GM12878 (cell line): ENCODE measurements at regions not wholly inside any gene's neighbourhood (a gene's known extent, or its start where the extent isn't known, plus 50 kb on each side); places are given as distances from the start of the nearest gene placed in this dataset.

Source experiments
- ATAC-seq: fragments of 200-7000 bp; cut with Tn5 transposase; 3 replicates; pipeline ENCODE4 v1.9.1; 2020; ENCODE audit warnings: mild to moderate bottlenecking, moderate library complexity
- BruUV-seq: library from RNA; stranded (reverse); fragments of 400-500 nt; replicated peaks from 2 replicates; lab custom pipeline; 2021; lab: Mats Ljungman, UMichigan
- CTCF ChIA-PET: fragments of 300-600 bp; sonication (Branson Sonifier 250); formaldehyde crosslinking; extraction: SDS; loops from one replicate; lab custom pipeline; 2021; ENCODE audit warnings: inconsistent platforms; lab: Yijun Ruan, JAX
- POLR2A ChIA-PET: fragments of 350-600 bp; formaldehyde crosslinking; extraction: SDS; loops from one replicate; lab custom pipeline; 2021; ENCODE audit warnings: inconsistent platforms; lab: Charles Lee
- RAD21 ChIA-PET: fragments of 300-600 bp; sonication (Branson Sonifier 250); formaldehyde crosslinking; loops from one replicate; lab custom pipeline; 2023; ENCODE audit warnings: antibody characterized with exemption; ENCODE audit not compliant: unreplicated experiment; lab: Charles Lee
- SMC1A ChIA-PET: fragments of 300-600 bp; sonication (Branson Sonifier 250); formaldehyde crosslinking; loops from one replicate; lab custom pipeline; 2023; ENCODE audit not compliant: unreplicated experiment, uncharacterized antibody; lab: Charles Lee
- DNase-seq: peaks from one replicate; pipeline ENCODE4 v3.0.0-alpha.2; 2011; ENCODE audit warnings: low read depth, low spot score
- FAIRE-seq: peaks from 3 replicates; lab custom pipeline; 2011; peaks lifted over from hg19 to GRCh38; lab: Jason Lieb, UNC
- H2AFZ ChIP-seq: 2 replicates; pipeline ENCODE4 v1.6.0; 2011; ENCODE audit warnings: low read depth, low read length, control low read depth; ENCODE audit not compliant: control insufficient read depth
- H3K27ac ChIP-seq: 2 replicates; pipeline ENCODE4 v1.5.1; 2011; ENCODE audit warnings: control low read depth; ENCODE audit not compliant: control insufficient read depth, insufficient read depth
- H3K27me3 ChIP-seq, 2 experiments: replicated peaks in 1 of 2; 2 replicates each; pipeline versions ENCODE4 v1.6.0 to v1.6.1; 2011; ENCODE audit warnings: low read length in 1 of 2; ENCODE audit not compliant: control insufficient read depth in 2 of 2, insufficient read depth in 2 of 2
- H3K36me3 ChIP-seq, 2 experiments: 2 replicates each; pipeline ENCODE4 v1.5.1; 2011; ENCODE audit warnings: low read length in 1 of 2; ENCODE audit not compliant: control insufficient read depth in 2 of 2, insufficient read depth in 2 of 2
- H3K4me1 ChIP-seq: 2 replicates; pipeline ENCODE4 v1.6.1; 2011; ENCODE audit warnings: mild to moderate bottlenecking, low read length, moderate library complexity, mixed read lengths; ENCODE audit not compliant: control insufficient read depth, insufficient read depth
- H3K4me2 ChIP-seq: 2 replicates; pipeline ENCODE4 v1.6.0; 2011; ENCODE audit warnings: control low read depth; ENCODE audit not compliant: control insufficient read depth, insufficient read depth
- H3K4me3 ChIP-seq: fragments of 200-600 bp; sonication (generic); 2 replicates; pipeline ENCODE4 v1.5.1; 2016
- H3K79me2 ChIP-seq: 2 replicates; pipeline ENCODE4 v1.6.0; 2011; ENCODE audit warnings: low read length; ENCODE audit not compliant: control insufficient read depth, insufficient read depth
- H3K9ac ChIP-seq: 2 replicates; pipeline ENCODE4 v1.8.0; 2011; ENCODE audit warnings: low read length, control low read depth, mixed read lengths; ENCODE audit not compliant: control insufficient read depth, insufficient read depth
- H3K9me3 ChIP-seq: replicated peaks from 3 replicates; pipeline ENCODE4 v1.5.1; 2011; ENCODE audit warnings: mild to moderate bottlenecking, low read length; ENCODE audit not compliant: control insufficient read depth, insufficient read depth
- H4K20me1 ChIP-seq: 2 replicates; pipeline ENCODE4 v1.6.0; 2011; ENCODE audit not compliant: control insufficient read depth, insufficient read depth
- CEBPB ChIP-seq, 2 experiments: fragments of 150-350 bp in 1 of 2; IDR thresholded peaks; 2 replicates each; pipeline ENCODE4 v1.6.1; 2012 to 2014; ENCODE audit warnings: low read depth in 2 of 2, low read length in 2 of 2, borderline replicate concordance in 1 of 2, inconsistent platforms in 1 of 2
- YBX1 ChIP-seq: fragments of 450-650 bp; IDR thresholded peaks from 2 replicates; pipeline ENCODE4 v1.6.1; 2016; ENCODE audit warnings: antibody characterized with exemption
- WGBS: methylation state at CpG from one replicate; pipeline ENCODE4 v1.1.6; 2016; ENCODE audit warnings: low lambda C conversion rate; ENCODE audit not compliant: insufficient replicate concordance, insufficient coverage; ENCODE audit errors: missing lambda C conversion rate; 5-methylcytosine and 5-hydroxymethylcytosine counted together
- in situ Hi-C: fragments of 300-500 bp; cut with MboI; formaldehyde crosslinking; loops from 9 replicates; pipeline ENCODE4 v1.14.3; 2018; ENCODE audit warnings: mixed read lengths
- intact Hi-C: fragments of 100-400 bp; cut with micrococcal nuclease; formaldehyde crosslinking; loops from one replicate; pipeline ENCODE4 v1.14.2; 2022; ENCODE audit not compliant: unreplicated experiment
- TF ChIP-seq, protein P1 (sequence below), 3 experiments: IDR thresholded peaks in 2 of 3; conservative IDR thresholded peaks in 1 of 3; 2 replicates each; pipeline ENCODE4 v1.5.1; 2011; ENCODE audit warnings: low read depth in 3 of 3, low read length in 3 of 3, mild to moderate bottlenecking in 3 of 3, control low read depth in 2 of 3, moderate library complexity in 2 of 3, inconsistent platforms in 1 of 3, mixed read lengths in 1 of 3; ENCODE audit not compliant: control insufficient read depth in 2 of 3, insufficient read depth in 1 of 3; ENCODE audit errors: extremely low read depth in 1 of 3
- TF ChIP-seq, protein P2 (sequence below): fragments of 450-650 bp; IDR thresholded peaks from 2 replicates; pipeline ENCODE4 v1.6.1; 2017; ENCODE audit warnings: mild to moderate bottlenecking, moderate library complexity
- TF ChIP-seq, protein P3 (sequence below): fragments of 450-650 bp; IDR thresholded peaks from 2 replicates; pipeline ENCODE4 v1.6.1; 2016; ENCODE audit warnings: mild to moderate bottlenecking, moderate library complexity, borderline replicate concordance

DNA sequence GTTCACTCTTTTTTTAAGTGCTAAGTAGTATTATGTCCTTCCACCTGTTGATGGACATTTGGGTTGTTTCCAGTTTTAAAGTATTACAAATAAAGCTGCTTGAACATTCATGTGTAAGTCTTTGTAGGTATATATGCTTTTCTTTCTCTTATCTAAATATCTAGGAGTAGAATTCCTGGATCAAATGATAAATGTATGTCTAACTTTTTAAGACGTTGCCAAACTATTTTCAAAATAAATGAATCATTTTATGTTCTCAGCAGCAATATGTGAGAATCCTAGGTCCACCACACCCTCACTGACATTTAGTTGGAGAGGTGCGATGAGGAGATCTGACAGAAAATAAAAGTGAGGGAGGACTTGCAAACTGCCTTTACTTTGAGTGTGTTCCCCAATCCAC, 291.7 kb upstream of the UGT8 start:
- no peak overlapping the region for H3K27ac ChIP-seq
- H3K9me3 ChIP-seq, result no peaks in the 10 kb centered on the region
- H3K4me2 ChIP-seq, result no peak overlapping the region
- DNase-seq (no peak), FAIRE-seq (no peak), ATAC-seq (no peak)
- ChIA-PET SMC1A (no interaction called here), POLR2A (no interaction called here), RAD21 (no interaction called here), CTCF (no interaction called here)
- intact Hi-C loops, result no loop called here
- no peak overlapping the region for H3K9ac ChIP-seq
- no peak overlapping the region for H2AFZ ChIP-seq
- no peak overlapping the region for H3K4me3 ChIP-seq
- H4K20me1 ChIP-seq, result no peaks in the 10 kb centered on the region
- no peaks in the 10 kb centered on the region for H3K79me2 ChIP-seq
- H3K27me3 ChIP-seq, result no peaks in the 10 kb centered on the region
- BruUV-seq, result no TSS peak
- H3K4me1 ChIP-seq, result no peaks in the 10 kb centered on the region
- H3K36me3 ChIP-seq, result no peaks in the 10 kb centered on the region
- TF ChIP-seq, protein P1, sequence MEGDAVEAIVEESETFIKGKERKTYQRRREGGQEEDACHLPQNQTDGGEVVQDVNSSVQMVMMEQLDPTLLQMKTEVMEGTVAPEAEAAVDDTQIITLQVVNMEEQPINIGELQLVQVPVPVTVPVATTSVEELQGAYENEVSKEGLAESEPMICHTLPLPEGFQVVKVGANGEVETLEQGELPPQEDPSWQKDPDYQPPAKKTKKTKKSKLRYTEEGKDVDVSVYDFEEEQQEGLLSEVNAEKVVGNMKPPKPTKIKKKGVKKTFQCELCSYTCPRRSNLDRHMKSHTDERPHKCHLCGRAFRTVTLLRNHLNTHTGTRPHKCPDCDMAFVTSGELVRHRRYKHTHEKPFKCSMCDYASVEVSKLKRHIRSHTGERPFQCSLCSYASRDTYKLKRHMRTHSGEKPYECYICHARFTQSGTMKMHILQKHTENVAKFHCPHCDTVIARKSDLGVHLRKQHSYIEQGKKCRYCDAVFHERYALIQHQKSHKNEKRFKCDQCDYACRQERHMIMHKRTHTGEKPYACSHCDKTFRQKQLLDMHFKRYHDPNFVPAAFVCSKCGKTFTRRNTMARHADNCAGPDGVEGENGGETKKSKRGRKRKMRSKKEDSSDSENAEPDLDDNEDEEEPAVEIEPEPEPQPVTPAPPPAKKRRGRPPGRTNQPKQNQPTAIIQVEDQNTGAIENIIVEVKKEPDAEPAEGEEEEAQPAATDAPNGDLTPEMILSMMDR (IDR thresholded peaks at IDR 0.05 in 2 of 3, conservative IDR thresholded peaks at IDR 0.05 in 1 of 3; ENCODE audit: control insufficient read depth in 2 of 3, extremely low read depth in 1 of 3, insufficient read depth in 1 of 3, low read depth in 3 of 3, low read length in 3 of 3), result no peak
- TF ChIP-seq CEBPB (IDR thresholded peaks at IDR 0.05; ENCODE audit: borderline replicate concordance in 1 of 2, low read depth in 2 of 2, low read length in 2 of 2) (no peak), YBX1 (no peak)
- TF ChIP-seq, protein P2, sequence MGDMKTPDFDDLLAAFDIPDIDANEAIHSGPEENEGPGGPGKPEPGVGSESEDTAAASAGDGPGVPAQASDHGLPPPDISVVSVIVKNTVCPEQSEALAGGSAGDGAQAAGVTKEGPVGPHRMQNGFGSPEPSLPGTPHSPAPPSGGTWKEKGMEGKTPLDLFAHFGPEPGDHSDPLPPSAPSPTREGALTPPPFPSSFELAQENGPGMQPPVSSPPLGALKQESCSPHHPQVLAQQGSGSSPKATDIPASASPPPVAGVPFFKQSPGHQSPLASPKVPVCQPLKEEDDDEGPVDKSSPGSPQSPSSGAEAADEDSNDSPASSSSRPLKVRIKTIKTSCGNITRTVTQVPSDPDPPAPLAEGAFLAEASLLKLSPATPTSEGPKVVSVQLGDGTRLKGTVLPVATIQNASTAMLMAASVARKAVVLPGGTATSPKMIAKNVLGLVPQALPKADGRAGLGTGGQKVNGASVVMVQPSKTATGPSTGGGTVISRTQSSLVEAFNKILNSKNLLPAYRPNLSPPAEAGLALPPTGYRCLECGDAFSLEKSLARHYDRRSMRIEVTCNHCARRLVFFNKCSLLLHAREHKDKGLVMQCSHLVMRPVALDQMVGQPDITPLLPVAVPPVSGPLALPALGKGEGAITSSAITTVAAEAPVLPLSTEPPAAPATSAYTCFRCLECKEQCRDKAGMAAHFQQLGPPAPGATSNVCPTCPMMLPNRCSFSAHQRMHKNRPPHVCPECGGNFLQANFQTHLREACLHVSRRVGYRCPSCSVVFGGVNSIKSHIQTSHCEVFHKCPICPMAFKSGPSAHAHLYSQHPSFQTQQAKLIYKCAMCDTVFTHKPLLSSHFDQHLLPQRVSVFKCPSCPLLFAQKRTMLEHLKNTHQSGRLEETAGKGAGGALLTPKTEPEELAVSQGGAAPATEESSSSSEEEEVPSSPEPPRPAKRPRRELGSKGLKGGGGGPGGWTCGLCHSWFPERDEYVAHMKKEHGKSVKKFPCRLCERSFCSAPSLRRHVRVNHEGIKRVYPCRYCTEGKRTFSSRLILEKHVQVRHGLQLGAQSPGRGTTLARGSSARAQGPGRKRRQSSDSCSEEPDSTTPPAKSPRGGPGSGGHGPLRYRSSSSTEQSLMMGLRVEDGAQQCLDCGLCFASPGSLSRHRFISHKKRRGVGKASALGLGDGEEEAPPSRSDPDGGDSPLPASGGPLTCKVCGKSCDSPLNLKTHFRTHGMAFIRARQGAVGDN, result no peak
- TF ChIP-seq, protein P3, sequence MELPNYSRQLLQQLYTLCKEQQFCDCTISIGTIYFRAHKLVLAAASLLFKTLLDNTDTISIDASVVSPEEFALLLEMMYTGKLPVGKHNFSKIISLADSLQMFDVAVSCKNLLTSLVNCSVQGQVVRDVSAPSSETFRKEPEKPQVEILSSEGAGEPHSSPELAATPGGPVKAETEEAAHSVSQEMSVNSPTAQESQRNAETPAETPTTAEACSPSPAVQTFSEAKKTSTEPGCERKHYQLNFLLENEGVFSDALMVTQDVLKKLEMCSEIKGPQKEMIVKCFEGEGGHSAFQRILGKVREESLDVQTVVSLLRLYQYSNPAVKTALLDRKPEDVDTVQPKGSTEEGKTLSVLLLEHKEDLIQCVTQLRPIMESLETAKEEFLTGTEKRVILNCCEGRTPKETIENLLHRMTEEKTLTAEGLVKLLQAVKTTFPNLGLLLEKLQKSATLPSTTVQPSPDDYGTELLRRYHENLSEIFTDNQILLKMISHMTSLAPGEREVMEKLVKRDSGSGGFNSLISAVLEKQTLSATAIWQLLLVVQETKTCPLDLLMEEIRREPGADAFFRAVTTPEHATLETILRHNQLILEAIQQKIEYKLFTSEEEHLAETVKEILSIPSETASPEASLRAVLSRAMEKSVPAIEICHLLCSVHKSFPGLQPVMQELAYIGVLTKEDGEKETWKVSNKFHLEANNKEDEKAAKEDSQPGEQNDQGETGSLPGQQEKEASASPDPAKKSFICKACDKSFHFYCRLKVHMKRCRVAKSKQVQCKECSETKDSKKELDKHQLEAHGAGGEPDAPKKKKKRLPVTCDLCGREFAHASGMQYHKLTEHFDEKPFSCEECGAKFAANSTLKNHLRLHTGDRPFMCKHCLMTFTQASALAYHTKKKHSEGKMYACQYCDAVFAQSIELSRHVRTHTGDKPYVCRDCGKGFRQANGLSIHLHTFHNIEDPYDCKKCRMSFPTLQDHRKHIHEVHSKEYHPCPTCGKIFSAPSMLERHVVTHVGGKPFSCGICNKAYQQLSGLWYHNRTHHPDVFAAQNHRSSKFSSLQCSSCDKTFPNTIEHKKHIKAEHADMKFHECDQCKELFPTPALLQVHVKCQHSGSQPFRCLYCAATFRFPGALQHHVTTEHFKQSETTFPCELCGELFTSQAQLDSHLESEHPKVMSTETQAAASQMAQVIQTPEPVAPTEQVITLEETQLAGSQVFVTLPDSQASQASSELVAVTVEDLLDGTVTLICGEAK, result no peak
- 19% methylated on average over 2 of the region's 2 CpGs for WGBS
- in situ Hi-C loops, result no loop called here
